ENCODE measurements at regions not wholly inside any gene's neighbourhood (a gene's known extent, or its start where the extent isn't known, plus 50 kb on each side); places are given as distances from the start of the nearest gene placed in this dataset.

- TF ChIP-seq POLR2AphosphoS5 (IDR thresholded peaks at IDR 0.05; ENCODE audit: low read depth, low read length) = no peak
- TF ChIP-seq TAF1 (IDR thresholded peaks at IDR 0.05; ENCODE audit: borderline replicate concordance, insufficient read depth, low read length) = no peak
- TF ChIP-seq FOXP2 (optimal IDR thresholded peaks at IDR 0.05; ENCODE audit: borderline replicate concordance, extremely low read depth, extremely low read length, insufficient read depth) = no peak
These were observed 684.6 kb upstream of the ID2 start for GRCh38 chr2:7997279-7997678.
